Duodenal mucosa (tissue), 2 donors: ENCODE measurements at regions not wholly inside any gene's neighbourhood (a gene's known extent, or its start where the extent isn't known, plus 50 kb on each side); places are given as distances from the start of the nearest gene placed in this dataset.

Experiments used
- H3K27ac ChIP-seq: one replicate; pipeline ENCODE4 v1.7.0; 2013; ENCODE audit warnings: low read depth, low read length
- H3K27me3 ChIP-seq, 2 donors: one replicate each; pipeline ENCODE4 v1.7.0; 2013; ENCODE audit warnings: low read length in 2 of 2, control low read depth in 1 of 2; ENCODE audit not compliant: insufficient read depth in 2 of 2, control insufficient read depth in 1 of 2
- H3K36me3 ChIP-seq, 2 donors: one replicate each; pipeline ENCODE4 v1.7.0; 2013; ENCODE audit warnings: low read length in 2 of 2, control low read depth in 1 of 2; ENCODE audit not compliant: insufficient read depth in 2 of 2, control insufficient read depth in 1 of 2
- H3K4me1 ChIP-seq, 2 donors: one replicate each; pipeline ENCODE4 v1.7.0; 2013; ENCODE audit warnings: low read length in 2 of 2, control low read depth in 1 of 2; ENCODE audit not compliant: insufficient read depth in 2 of 2, control insufficient read depth in 1 of 2
- H3K4me3 ChIP-seq, 2 donors: one replicate each; pipeline ENCODE4 v1.7.0; 2013; ENCODE audit warnings: low read length in 2 of 2, low read depth in 1 of 2
- H3K9ac ChIP-seq, 2 donors: one replicate each; pipeline ENCODE4 v1.7.0; 2013; ENCODE audit warnings: low read length in 2 of 2, low read depth in 1 of 2
- H3K9me3 ChIP-seq, 2 donors: one replicate each; pipeline ENCODE4 v1.7.0; 2013; ENCODE audit warnings: low read length in 2 of 2, control low read depth in 1 of 2; ENCODE audit not compliant: control insufficient read depth in 1 of 2

- H3K4me3 ChIP-seq, result no peak overlapping the region
- H3K27me3 ChIP-seq, result no peaks in the 10 kb centered on the region
- H3K9ac ChIP-seq, result no peak overlapping the region
- no peaks in the 10 kb centered on the region for H3K4me1 ChIP-seq
- no peaks in the 10 kb centered on the region for H3K36me3 ChIP-seq
- no peak overlapping the region for H3K27ac ChIP-seq
- H3K9me3 ChIP-seq, result no peaks in the 10 kb centered on the region
Observed at GRCh38 chr6:45772886-45773495, 242.7 kb downstream of the CLIC5 start.

- H3K27me3 ChIP-seq, result no peaks in the 10 kb centered on the region
- H3K27ac ChIP-seq, result no peak overlapping the region
- no peaks in the 10 kb centered on the region for H3K9me3 ChIP-seq
- no peaks in the 10 kb centered on the region for H3K4me1 ChIP-seq
- H3K9ac ChIP-seq, result no peak overlapping the region
- no peak overlapping the region for H3K4me3 ChIP-seq
- H3K36me3 ChIP-seq, result no peaks in the 10 kb centered on the region
Observed at GRCh38 chr6:45772051-45772450, 243.6 kb downstream of the CLIC5 start.

DNA sequence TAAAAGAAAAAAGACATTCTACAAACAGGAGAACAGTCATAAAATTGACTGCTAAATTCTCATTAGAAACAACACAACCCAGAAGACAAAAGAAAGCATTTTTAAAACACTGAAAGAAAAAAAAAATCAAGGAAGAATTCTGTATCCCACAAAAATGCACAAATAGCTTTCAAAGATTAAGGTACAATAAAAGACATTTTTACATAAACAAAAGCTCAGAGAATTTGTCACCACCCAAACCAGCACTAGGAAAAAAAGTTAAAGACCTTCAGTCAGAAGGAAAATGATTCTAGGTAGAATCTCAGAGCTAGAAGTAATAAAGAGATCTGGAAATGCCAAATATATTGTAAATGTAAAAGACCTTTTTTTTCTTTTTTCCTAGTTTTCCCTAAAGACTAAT, 252.4 kb downstream of the CLIC5 start:
- Histone ChIP-seq H3K27me3 (no peaks in the 10 kb centered on the region), H3K9me3 (no peaks in the 10 kb centered on the region), H3K27ac (no peak overlapping the region), H3K4me3 (no peak overlapping the region), H3K9ac (no peak overlapping the region), H3K4me1 (no peaks in the 10 kb centered on the region), H3K36me3 (no peaks in the 10 kb centered on the region)

GRCh38 chr6:45759472-45759810, 256.2 kb downstream of the CLIC5 start:
- H3K4me3 ChIP-seq, result no peak overlapping the region
- H3K9me3 ChIP-seq, result no peaks in the 10 kb centered on the region
- no peak overlapping the region for H3K27ac ChIP-seq
- no peaks in the 10 kb centered on the region for H3K4me1 ChIP-seq
- no peaks in the 10 kb centered on the region for H3K27me3 ChIP-seq
- H3K9ac ChIP-seq, result no peak overlapping the region
- H3K36me3 ChIP-seq, result no peaks in the 10 kb centered on the region

DNA sequence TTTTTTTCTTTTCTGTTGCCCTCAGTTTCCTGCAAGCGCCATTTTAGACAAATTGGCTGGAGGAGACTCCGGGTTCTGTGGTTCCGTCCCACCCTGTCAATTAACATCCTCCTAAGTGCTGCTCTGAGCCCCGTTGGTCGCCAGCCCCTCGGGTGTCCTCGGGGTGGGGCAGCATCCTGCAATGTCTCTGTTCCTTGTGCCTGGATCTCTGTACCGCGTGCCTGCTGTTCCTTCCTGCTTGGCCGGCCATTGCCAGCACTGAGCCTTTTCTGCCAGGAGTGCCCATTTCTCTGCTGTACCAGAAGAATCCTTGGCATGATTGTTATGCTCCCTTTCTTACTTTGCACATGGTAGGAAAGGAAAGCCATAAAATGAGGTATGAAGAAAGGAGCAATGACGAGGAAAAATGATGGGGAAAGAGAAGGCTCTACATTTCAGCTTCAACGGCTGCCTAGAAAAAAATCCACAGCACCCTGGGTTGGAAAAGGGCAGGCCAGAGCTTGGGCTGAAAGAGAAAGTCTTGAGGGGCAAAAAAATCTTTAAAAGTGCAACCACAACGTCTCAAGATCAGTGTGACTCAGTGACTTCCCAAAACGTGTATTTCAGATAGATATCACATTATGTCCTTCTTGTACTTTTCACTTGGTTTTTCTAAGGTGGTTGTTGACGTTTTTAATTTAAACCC, 256.7 kb downstream of the CLIC5 start:
- Histone ChIP-seq H3K9me3 (no peaks in the 10 kb centered on the region), H3K36me3 (no peaks in the 10 kb centered on the region), H3K27me3 (no peaks in the 10 kb centered on the region), H3K9ac (no peak overlapping the region), H3K4me1 (no peaks in the 10 kb centered on the region), H3K27ac (no peak overlapping the region), H3K4me3 (no peak overlapping the region)

DNA sequence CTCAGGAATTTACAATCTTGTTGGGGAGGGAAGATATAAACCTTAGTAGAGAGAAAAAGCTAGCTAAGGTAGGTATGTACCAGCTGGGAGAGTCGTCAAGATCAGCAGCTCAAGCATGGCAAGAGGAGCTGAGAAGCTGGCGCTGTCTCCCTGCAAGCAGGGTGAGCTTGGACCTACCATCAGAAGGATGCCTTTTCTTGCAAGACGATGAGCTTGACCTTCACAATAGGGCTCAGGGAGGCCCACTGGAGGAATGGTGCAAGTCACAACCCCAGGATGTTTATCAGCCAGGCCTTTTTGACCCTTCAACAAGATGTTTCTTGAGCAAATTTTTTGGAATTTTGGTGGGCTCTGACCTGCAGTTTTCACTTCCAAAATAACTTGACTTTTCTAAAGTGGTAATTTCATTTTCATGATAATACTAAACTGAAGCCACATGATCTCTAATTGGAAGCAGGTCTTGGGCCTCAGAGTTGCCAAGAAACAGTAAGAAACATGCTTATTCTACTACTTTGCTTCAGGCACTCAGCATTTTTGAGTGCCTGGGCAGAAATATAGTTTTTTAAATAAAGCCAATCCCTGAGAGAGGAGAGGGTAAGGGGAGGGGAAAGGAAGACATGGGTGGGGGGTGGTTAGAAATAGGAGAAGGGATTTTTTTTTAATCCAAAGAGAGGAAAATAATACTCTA, 258.1 kb downstream of the CLIC5 start:
- no peak overlapping the region for H3K4me3 ChIP-seq
- no peaks in the 10 kb centered on the region for H3K9me3 ChIP-seq
- no peaks in the 10 kb centered on the region for H3K27me3 ChIP-seq
- no peaks in the 10 kb centered on the region for H3K4me1 ChIP-seq
- H3K36me3 ChIP-seq, result no peaks in the 10 kb centered on the region
- no peak overlapping the region for H3K9ac ChIP-seq
- H3K27ac ChIP-seq, result no peak overlapping the region

DNA sequence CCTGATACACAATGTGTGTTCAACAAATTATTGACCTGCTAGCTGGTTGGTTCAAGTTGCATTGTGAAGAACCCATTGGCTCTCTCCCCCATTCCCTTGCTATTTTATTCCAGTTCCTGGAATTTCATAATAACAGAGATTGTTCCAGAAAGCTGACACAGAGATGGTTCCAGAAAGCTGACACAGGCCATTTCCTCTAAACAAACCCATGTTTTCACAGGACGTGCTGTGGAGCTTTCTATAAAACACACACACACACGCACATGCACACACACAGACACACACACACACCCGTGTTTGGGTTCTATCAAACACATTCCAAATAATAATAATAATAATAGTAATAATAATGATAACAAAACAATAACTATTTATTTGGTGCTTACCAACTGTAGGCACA, 259.1 kb downstream of the CLIC5 start:
- Histone ChIP-seq H3K4me3 (no peak overlapping the region), H3K27me3 (no peaks in the 10 kb centered on the region), H3K4me1 (no peaks in the 10 kb centered on the region), H3K27ac (no peak overlapping the region), H3K9me3 (no peaks in the 10 kb centered on the region), H3K36me3 (no peaks in the 10 kb centered on the region), H3K9ac (no peak overlapping the region)

- no peaks in the 10 kb centered on the region for H3K9me3 ChIP-seq
- no peaks in the 10 kb centered on the region for H3K36me3 ChIP-seq
- H3K4me1 ChIP-seq, result no peaks in the 10 kb centered on the region
- H3K27ac ChIP-seq, result no peak overlapping the region
- H3K27me3 ChIP-seq, result no peaks in the 10 kb centered on the region
- no peak overlapping the region for H3K9ac ChIP-seq
- no peak overlapping the region for H3K4me3 ChIP-seq
Observed at GRCh38 chr6:45754432-45754831, 261.2 kb downstream of the CLIC5 start.

DNA sequence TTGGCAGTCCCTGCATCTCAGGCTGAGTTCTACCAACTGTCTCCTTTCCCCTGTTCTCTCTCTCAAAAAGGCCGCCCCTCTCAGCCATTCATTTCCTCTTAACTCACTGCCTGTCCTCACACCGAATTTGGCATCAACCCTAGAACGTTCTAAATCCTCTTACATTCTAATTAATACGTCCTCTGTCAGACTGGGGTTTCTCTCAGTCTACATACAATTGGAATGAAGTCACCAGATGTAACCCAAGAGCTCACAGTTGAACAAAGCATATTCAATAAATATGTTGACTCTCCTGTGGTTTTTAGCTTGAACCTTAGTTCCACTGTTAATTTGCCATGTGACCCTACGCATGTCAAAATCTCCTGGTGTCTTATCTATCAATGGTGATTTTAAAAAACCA, 269.6 kb downstream of the CLIC5 start:
- Histone ChIP-seq H3K4me1 (peaks cover 0 to 11% of the 10 kb centered on the region in 2 donors), H3K9ac (no peak overlapping the region), H3K27me3 (no peaks in the 10 kb centered on the region), H3K27ac (no peak overlapping the region), H3K9me3 (peaks cover 0 to 7% of the 10 kb centered on the region in 2 donors), H3K4me3 (no peak overlapping the region), H3K36me3 (no peaks in the 10 kb centered on the region)

- no peak overlapping the region for H3K27ac ChIP-seq
Observed at GRCh38 chr6:45743028-45743615, 272.5 kb downstream of the CLIC5 start.

More at GRCh38 chr6:45743028-45743615, 272.5 kb downstream of the CLIC5 start:
- no peak overlapping the region for H3K9ac ChIP-seq
- H3K9me3 ChIP-seq, result peaks cover 0 to 4% of the 10 kb centered on the region in 2 donors
- H3K36me3 ChIP-seq, result no peaks in the 10 kb centered on the region
- no peak overlapping the region for H3K4me3 ChIP-seq
- peaks cover 1 to 14% of the 10 kb centered on the region in 2 donors for H3K4me1 ChIP-seq
- H3K27me3 ChIP-seq, result no peaks in the 10 kb centered on the region
